Fibroblast of villous mesenchyme (primary cell): ENCODE measurements at regions not wholly inside any gene's neighbourhood (a gene's known extent, or its start where the extent isn't known, plus 50 kb on each side); places are given as distances from the start of the nearest gene placed in this dataset.

Source experiments
- DNase-seq: peaks from one replicate; pipeline ENCODE4 v3.0.0-alpha.2; 2010; ENCODE audit warnings: low read depth
- H3K4me3 ChIP-seq: 2 replicates; pipeline ENCODE4 v1.5.1; 2011; ENCODE audit warnings: low read depth, mild to moderate bottlenecking, low read length
- TF ChIP-seq, protein P1 (sequence below): IDR thresholded peaks from 2 replicates; pipeline ENCODE4 v1.5.1; 2012; ENCODE audit warnings: low read depth, mild to moderate bottlenecking, low read length; ENCODE audit not compliant: insufficient read depth

DNA sequence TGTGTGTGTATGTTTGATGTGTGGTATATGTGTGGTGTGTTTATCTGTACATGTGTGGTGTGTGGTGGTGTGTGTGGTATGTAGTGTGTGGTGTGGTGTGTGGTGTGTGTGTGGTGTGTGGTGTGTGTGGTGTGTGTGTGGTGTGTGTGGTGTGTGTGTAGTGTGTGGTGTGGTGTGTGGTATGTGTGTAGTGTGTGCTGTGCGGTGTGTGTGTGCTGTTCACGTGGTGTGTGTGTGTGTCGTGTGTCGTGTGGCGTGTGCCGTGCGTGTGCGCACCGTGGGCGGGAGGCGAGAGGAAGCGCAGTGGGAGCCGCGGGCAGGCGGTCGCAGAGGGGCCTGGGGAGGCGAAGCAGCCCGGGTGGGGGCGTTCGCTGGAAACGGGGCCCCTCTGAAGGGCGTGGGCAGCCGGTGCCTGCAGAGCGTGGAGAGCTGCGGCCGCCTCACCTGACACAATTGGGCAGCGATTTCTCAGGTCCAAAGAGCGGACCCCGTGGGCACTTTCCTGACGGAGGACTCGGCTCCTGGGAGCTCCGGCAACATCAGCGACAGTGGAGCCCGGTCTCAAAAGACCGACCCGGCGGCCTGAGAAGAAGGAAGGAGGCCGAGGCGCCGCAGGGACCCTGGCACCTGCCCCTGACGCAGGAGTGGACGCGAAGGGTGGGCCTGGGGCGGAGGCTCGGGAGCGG is 741.1 kb upstream of the SALL3 start:
- TF ChIP-seq, protein P1, sequence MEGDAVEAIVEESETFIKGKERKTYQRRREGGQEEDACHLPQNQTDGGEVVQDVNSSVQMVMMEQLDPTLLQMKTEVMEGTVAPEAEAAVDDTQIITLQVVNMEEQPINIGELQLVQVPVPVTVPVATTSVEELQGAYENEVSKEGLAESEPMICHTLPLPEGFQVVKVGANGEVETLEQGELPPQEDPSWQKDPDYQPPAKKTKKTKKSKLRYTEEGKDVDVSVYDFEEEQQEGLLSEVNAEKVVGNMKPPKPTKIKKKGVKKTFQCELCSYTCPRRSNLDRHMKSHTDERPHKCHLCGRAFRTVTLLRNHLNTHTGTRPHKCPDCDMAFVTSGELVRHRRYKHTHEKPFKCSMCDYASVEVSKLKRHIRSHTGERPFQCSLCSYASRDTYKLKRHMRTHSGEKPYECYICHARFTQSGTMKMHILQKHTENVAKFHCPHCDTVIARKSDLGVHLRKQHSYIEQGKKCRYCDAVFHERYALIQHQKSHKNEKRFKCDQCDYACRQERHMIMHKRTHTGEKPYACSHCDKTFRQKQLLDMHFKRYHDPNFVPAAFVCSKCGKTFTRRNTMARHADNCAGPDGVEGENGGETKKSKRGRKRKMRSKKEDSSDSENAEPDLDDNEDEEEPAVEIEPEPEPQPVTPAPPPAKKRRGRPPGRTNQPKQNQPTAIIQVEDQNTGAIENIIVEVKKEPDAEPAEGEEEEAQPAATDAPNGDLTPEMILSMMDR: no peak
- no peak overlapping the region for H3K4me3 ChIP-seq
- DNase-seq: no peak

DNA sequence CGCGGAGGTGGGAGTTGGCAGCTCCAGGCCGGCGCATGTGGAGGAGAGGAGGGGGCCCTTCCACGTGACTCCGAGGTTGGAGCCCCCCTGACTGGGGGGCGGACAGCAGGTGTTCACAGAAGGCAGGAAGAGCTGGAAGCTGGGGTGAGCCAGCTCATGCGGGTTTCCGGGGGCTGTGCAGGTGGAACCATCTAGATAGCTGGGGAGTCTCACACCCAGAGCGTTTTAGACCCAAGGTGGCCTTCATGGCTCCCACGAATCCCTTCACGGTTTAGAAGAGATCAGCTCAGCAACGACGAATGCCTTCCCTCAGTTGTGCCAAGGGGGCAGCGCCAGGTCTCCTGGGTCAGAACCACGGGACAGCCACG is 740.5 kb upstream of the SALL3 start:
- DNase-seq: no peak
- H3K4me3 ChIP-seq: no peak overlapping the region
- TF ChIP-seq, protein P1: no peak

DNA sequence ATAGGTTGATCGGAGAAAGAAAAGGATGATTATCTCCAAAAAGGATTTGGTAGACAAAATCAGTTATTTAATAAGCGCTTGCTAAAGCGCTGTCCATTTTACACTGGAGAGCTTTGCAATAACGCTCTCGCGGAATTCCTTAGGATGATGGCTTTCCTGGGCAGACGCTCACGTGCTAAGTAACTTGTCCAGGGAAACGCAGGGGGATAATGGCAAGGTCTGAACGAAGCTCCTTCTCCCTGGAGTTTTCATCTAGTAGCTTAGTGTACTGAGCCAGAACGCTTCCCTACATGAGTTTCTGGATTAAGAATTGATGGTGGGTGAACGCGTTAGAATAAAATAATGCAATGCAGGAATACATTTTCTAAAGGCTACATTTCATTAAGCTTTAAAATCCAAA is 739.5 kb upstream of the SALL3 start:
- TF ChIP-seq, protein P1: no peak
- DNase-seq: no peak

DNA sequence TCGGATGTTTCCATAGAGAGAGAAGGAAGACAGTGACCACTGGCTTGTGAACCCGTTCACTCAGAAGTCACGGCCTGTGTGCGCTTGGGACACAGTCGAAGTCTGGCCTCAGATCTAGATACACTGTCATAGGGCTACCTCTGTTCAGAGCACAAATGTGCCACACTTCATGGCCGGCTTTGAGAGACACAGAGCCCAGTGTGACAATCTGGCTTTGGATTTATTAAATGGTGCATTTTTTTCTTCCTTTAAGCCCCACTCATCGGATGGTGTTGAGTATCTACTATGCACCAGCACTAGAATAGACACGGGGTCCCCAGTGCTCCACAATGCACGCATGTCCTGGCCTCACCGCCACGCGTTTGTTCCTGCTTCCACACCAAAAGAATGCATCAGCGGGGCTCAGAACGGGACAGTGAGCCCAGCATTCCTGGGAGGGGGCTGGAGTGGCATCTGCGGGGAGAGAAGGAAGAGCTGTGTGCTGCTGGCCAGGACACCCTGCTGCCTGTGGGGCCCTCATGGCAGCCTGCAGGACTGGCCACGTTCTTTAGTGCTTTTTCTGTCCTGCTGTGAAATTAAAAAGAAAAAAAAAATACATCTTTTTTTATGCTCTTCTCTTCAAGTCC is 738.9 kb upstream of the SALL3 start:
- no peak overlapping the region for H3K4me3 ChIP-seq
- TF ChIP-seq, protein P1: no peak
- no peak for DNase-seq

More for the DNA sequence above, 739.5 kb upstream of the SALL3 start:
- no peak overlapping the region for H3K4me3 ChIP-seq

DNA sequence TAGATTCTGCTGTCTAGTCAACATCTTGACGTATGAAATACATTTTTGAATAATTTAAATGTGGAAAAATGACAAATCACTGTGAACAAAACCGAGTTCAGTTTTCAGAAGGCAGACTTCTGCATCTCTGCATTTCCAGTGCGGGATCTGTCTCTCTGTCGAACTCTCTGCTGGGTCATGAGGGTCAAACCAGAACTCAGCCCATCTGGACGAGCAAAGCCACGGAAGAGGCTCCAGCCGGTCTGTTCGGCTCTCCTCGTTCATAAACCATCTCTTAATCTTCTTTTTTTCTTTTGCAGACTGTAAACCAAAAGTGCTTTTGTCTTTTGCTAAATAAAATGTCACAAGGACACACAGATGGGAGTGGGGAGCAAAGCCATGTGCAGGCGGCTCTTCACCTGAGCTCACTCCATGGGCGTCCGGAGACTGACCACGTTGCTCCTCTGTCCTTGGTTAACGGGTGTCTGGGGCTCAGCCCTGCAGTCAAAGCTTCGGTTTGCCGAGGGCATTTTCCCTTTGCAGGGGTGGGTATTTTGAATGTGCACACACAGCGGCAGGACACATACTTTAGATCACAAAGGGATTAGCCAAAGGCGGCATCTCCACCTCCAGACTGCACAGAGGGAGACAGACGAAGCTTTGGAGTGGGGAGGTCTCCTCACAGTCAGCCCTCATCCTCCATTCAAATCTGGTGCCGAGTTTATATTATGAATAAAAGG is 737.9 kb upstream of the SALL3 start:
- TF ChIP-seq, protein P1: no peak
- DNase-seq: no peak
- no peak overlapping the region for H3K4me3 ChIP-seq

DNA sequence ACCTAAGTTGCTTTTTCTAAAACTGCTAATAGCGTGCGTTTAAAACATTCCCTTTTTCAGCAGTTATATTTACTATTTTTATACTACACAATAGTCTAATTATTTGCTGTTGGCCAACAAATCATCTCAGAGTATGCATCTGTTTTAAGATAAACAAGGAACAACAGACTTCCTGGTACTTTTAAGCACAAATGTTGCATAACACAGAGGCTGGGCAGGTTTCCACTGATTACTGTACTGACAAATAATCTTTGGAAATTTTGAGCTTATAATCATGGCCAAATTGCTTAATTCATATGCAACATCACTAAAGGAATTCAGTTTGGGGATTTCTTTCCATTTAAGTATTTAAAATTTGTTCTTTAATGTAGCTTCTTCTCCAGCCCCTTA is 737.4 kb upstream of the SALL3 start:
- peak; percentile 1 for DNase-seq
- TF ChIP-seq, protein P1: no peak
- H3K4me3 ChIP-seq: no peak overlapping the region
